ENCODE measurements at regions not wholly inside any gene's neighbourhood (a gene's known extent, or its start where the extent isn't known, plus 50 kb on each side); places are given as distances from the start of the nearest gene placed in this dataset.

- H3K27me3 ChIP-seq (replicated peaks; ENCODE audit: insufficient read depth, low read length) = no peaks in the 10 kb centered on the region
- H3K79me2 ChIP-seq (ENCODE audit: low read length) = no peaks in the 10 kb centered on the region
- no peak overlapping the region for H3K4me3 ChIP-seq (ENCODE audit: low read length)
- no peaks in the 10 kb centered on the region for H3K9me3 ChIP-seq (replicated peaks; ENCODE audit: insufficient read depth, low read length)
- TF ChIP-seq EZH2phosphoT487 (IDR thresholded peaks at IDR 0.05; ENCODE audit: low read length) (no peak), CTCF (IDR thresholded peaks at IDR 0.05; ENCODE audit: low read length) (no peak), EZH2 (optimal IDR thresholded peaks at IDR 0.05; ENCODE audit: low read depth, low read length) (no peak)
- no peak overlapping the region for H3K27ac ChIP-seq (ENCODE audit: low read length)
- H3K4me2 ChIP-seq (ENCODE audit: low read depth, low read length) = no peak overlapping the region
- H3K36me3 ChIP-seq (replicated peaks; ENCODE audit: insufficient read depth, low read length) = no peaks in the 10 kb centered on the region
- no peaks in the 10 kb centered on the region for H3K9me2 ChIP-seq (replicated peaks; ENCODE audit: insufficient read depth, low read length)
- no peak for DNase-seq
- H4K20me1 ChIP-seq (ENCODE audit: insufficient read depth, low read length) = no peaks in the 10 kb centered on the region
- 0 out of 2 replicates have a peak, but pooled peaks cover 7% of the 10 kb centered on the region for H3K4me1 ChIP-seq (ENCODE audit: low read length)
- no peak overlapping the region for H3K9ac ChIP-seq (ENCODE audit: low read length)
- H2AFZ ChIP-seq (ENCODE audit: low read length) = no peak overlapping the region
- no peaks in the 10 kb centered on the region for H3F3A ChIP-seq (ENCODE audit: insufficient read depth, low read length)
Observed at GRCh38 chr5:54837093-54837492, 148.3 kb downstream of the ESM1 start.

DNA sequence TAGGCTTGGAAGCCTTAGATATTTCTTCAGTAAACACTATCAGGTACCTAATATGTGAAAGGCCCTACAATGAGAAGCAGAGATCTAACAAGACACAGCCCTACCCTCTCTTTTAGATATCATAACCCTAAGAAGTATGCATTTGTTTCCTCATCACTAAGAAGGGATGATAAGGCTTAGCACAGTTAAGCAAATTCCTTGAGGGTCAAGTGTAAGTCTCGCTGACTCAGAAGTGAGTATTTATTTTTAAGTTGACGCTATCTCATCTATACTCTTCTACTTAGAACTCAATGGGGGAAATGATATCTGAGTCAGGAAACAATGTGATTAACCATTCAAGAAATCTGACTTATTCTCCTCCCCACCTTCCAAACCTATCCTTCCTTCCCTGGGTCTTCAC is 149.7 kb downstream of the ESM1 start:
- no peaks in the 10 kb centered on the region for H4K20me1 ChIP-seq (ENCODE audit: insufficient read depth, low read length)
- H3K9me3 ChIP-seq (replicated peaks; ENCODE audit: insufficient read depth, low read length) = no peaks in the 10 kb centered on the region
- H3K4me2 ChIP-seq (ENCODE audit: low read depth, low read length) = no peak overlapping the region
- no peak overlapping the region for H3K27ac ChIP-seq (ENCODE audit: low read length)
- no peak for DNase-seq
- H3F3A ChIP-seq (ENCODE audit: insufficient read depth, low read length) = no peaks in the 10 kb centered on the region
- no peak overlapping the region for H3K4me3 ChIP-seq (ENCODE audit: low read length)
- no peaks in the 10 kb centered on the region for H3K79me2 ChIP-seq (ENCODE audit: low read length)
- TF ChIP-seq EZH2 (optimal IDR thresholded peaks at IDR 0.05; ENCODE audit: low read depth, low read length) (no peak), EZH2phosphoT487 (IDR thresholded peaks at IDR 0.05; ENCODE audit: low read length) (no peak), CTCF (IDR thresholded peaks at IDR 0.05; ENCODE audit: low read length) (no peak)
- H3K4me1 ChIP-seq (ENCODE audit: low read length) = 0 out of 2 replicates have a peak, but pooled peaks cover 1% of the 10 kb centered on the region
- no peaks in the 10 kb centered on the region for H3K27me3 ChIP-seq (replicated peaks; ENCODE audit: insufficient read depth, low read length)
- no peak overlapping the region for H2AFZ ChIP-seq (ENCODE audit: low read length)
- no peak overlapping the region for H3K9ac ChIP-seq (ENCODE audit: low read length)
- no peaks in the 10 kb centered on the region for H3K36me3 ChIP-seq (replicated peaks; ENCODE audit: insufficient read depth, low read length)
- H3K9me2 ChIP-seq (replicated peaks; ENCODE audit: insufficient read depth, low read length) = no peaks in the 10 kb centered on the region

- Histone ChIP-seq H3F3A (ENCODE audit: insufficient read depth, low read length) (no peaks in the 10 kb centered on the region), H2AFZ (ENCODE audit: low read length) (no peak overlapping the region), H3K9me3 (replicated peaks; ENCODE audit: insufficient read depth, low read length) (no peaks in the 10 kb centered on the region), H3K9ac (ENCODE audit: low read length) (no peak overlapping the region), H3K4me3 (ENCODE audit: low read length) (no peak overlapping the region), H3K9me2 (replicated peaks; ENCODE audit: insufficient read depth, low read length) (no peaks in the 10 kb centered on the region), H3K36me3 (replicated peaks; ENCODE audit: insufficient read depth, low read length) (no peaks in the 10 kb centered on the region), H3K4me1 (ENCODE audit: low read length) (no peaks in the 10 kb centered on the region), H3K27me3 (replicated peaks; ENCODE audit: insufficient read depth, low read length) (no peaks in the 10 kb centered on the region), H4K20me1 (ENCODE audit: insufficient read depth, low read length) (no peaks in the 10 kb centered on the region), H3K27ac (ENCODE audit: low read length) (no peak overlapping the region), H3K79me2 (ENCODE audit: low read length) (no peaks in the 10 kb centered on the region), H3K4me2 (ENCODE audit: low read depth, low read length) (no peak overlapping the region)
- no peak for DNase-seq
- TF ChIP-seq CTCF (IDR thresholded peaks at IDR 0.05; ENCODE audit: low read length) = no peak
- TF ChIP-seq EZH2 (optimal IDR thresholded peaks at IDR 0.05; ENCODE audit: low read depth, low read length) = no peak
- TF ChIP-seq EZH2phosphoT487 (IDR thresholded peaks at IDR 0.05; ENCODE audit: low read length) = no peak
Observed at GRCh38 chr5:54834121-54834842, 151.1 kb downstream of the ESM1 start.
